Activated CD8-positive, alpha-beta memory T cell treated with anti-CD3 and anti-CD28 coated beads for 1 hour (primary cell): ENCODE measurements at regions not wholly inside any gene's neighbourhood (a gene's known extent, or its start where the extent isn't known, plus 50 kb on each side); places are given as distances from the start of the nearest gene placed in this dataset.
"Not testable (repeated sequence)": the region's sequence is repeated elsewhere in the genome, so short reads cannot be mapped to it uniquely, and the experiment has no call there.

ENCODE experiments used
- DNase-seq, 2 donors: peaks; one replicate each; pipeline ENCODE4 v3.0.0-alpha.2; 2020; ENCODE audit warnings: low read depth in 1 of 2; ENCODE audit errors: extremely low read depth in 1 of 2

- DNase-seq: no peak
These were observed 191.6 kb downstream of the DLEU7 start for GRCh38 chr13:50651922-50652321.

- no peak for DNase-seq
These were observed 189.2 kb downstream of the DLEU7 start for GRCh38 chr13:50654331-50654730.

GRCh38 chr13:50661881-50662280, 181.6 kb downstream of the DLEU7 start:
- DNase-seq: not testable (repeated sequence)

GRCh38 chr13:50664951-50665350, 178.5 kb downstream of the DLEU7 start:
- no peak for DNase-seq

GRCh38 chr13:50668049-50668448, 175.4 kb downstream of the DLEU7 start:
- DNase-seq: no peak

- no peak for DNase-seq
These were observed 174.7 kb downstream of the DLEU7 start for GRCh38 chr13:50668691-50669271.

- no peak for DNase-seq
These were observed 173.2 kb downstream of the DLEU7 start for GRCh38 chr13:50670272-50670671.

- DNase-seq: no peak
These were observed 172.5 kb downstream of the DLEU7 start for GRCh38 chr13:50670847-50671496.

GRCh38 chr13:50671497-50671850, 172.0 kb downstream of the DLEU7 start:
- no peak for DNase-seq

GRCh38 chr13:50672025-50672424, 171.5 kb downstream of the DLEU7 start:
- DNase-seq: no peak

- no peak for DNase-seq
These were observed 167.8 kb downstream of the DLEU7 start for GRCh38 chr13:50675651-50676050.

- no peak for DNase-seq
These were observed 166.9 kb downstream of the DLEU7 start for GRCh38 chr13:50676602-50677001.

GRCh38 chr13:50677258-50677657, 166.2 kb downstream of the DLEU7 start:
- DNase-seq: no peak

- no peak for DNase-seq
These were observed 165.6 kb downstream of the DLEU7 start for GRCh38 chr13:50677687-50678463.

GRCh38 chr13:50678464-50679162, 164.9 kb downstream of the DLEU7 start:
- DNase-seq: no peak

GRCh38 chr13:50679321-50679720, 164.2 kb downstream of the DLEU7 start:
- DNase-seq: no peak

GRCh38 chr13:50682002-50682401, 161.5 kb downstream of the DLEU7 start:
- DNase-seq: no peak

GRCh38 chr13:50682966-50683365, 160.5 kb downstream of the DLEU7 start:
- no peak for DNase-seq

- no peak for DNase-seq
These were observed 159.1 kb downstream of the DLEU7 start for GRCh38 chr13:50684366-50684765.

- no peak for DNase-seq
These were observed 158.0 kb downstream of the DLEU7 start for GRCh38 chr13:50685491-50685890.

GRCh38 chr13:50685956-50686355, 157.5 kb downstream of the DLEU7 start:
- DNase-seq: no peak

GRCh38 chr13:50686551-50686950, 156.9 kb downstream of the DLEU7 start:
- no peak for DNase-seq
